Daoy (cell line): ENCODE measurements at regions not wholly inside any gene's neighbourhood (a gene's known extent, or its start where the extent isn't known, plus 50 kb on each side); places are given as distances from the start of the nearest gene placed in this dataset.
"Not testable (repeated sequence)": the region's sequence is repeated elsewhere in the genome, so short reads cannot be mapped to it uniquely, and the experiment has no call there.

Experiments
- DNase-seq: peaks from one replicate; pipeline ENCODE4 v3.0.0-alpha.2; 2015; ENCODE audit warnings: low read depth

GRCh38 chr10:65342245-65342644, 1583.6 kb upstream of the LRRTM3 start:
- no peak for DNase-seq

GRCh38 chr10:65346466-65346865, 1579.4 kb upstream of the LRRTM3 start:
- DNase-seq: no peak

DNA sequence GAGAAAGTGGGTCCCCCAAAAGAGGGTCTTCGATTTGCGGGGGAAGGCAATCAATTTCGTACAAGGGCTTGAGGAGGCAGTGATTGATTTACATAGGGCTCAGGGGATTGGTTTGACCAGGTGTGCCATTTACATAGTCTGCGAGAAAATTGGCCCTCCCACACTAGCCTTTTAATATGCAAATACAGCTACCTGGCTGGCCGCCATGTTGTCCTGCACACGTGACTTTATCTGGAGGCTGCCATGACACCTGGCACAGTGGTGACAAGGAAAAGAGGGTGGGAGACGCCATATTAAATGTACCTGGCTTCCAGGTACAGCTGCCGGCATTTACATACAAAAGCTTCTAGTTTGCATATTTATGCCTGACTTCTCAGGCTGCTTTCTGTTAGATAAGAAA, 1577.2 kb upstream of the LRRTM3 start:
- DNase-seq: no peak

DNA sequence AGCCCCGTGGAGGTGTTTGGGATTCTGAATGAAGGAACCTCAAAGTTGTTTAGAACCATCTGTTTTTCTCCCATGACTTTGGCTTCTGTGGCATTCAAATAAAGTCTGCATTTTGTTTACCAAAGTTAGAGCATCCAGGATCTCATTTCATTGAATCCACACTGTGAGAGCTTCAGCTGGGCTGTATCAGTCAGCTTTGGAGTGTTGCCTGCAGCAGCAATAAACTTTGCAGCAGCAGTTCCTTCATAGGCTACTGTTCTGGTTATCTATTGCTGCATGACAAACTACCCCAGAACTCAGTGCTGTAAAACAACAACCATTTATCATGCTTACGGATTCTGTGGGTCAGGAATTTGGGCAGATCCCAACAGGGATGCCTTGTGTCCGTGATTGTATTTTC, 1575.2 kb upstream of the LRRTM3 start:
- DNase-seq: no peak

DNA sequence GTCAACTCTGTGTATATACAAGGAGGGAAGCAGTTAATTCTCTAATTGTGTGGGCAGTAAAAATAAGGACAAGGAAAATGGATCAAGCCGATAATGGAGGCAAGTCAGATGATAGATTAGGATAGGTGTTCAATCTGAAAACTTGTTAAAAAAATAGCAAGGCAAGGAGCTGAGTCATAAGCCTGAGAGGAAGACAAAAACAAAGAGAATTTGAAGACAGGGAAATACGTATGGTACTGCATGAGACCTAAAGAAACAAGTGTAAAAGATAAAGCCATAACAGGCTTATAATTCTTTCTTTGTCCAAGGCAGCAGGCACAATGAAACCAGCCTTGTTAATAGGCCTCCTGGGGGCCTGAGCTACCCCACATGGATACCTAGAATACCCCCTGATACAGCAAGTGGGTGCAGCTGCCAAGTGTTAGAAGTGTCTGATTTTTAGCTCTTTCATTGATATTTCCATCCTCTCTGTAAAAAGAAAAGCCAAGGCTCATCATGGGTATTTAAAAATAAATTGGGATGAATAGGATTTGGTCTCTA, 1570.6 kb upstream of the LRRTM3 start:
- DNase-seq: no peak

DNA sequence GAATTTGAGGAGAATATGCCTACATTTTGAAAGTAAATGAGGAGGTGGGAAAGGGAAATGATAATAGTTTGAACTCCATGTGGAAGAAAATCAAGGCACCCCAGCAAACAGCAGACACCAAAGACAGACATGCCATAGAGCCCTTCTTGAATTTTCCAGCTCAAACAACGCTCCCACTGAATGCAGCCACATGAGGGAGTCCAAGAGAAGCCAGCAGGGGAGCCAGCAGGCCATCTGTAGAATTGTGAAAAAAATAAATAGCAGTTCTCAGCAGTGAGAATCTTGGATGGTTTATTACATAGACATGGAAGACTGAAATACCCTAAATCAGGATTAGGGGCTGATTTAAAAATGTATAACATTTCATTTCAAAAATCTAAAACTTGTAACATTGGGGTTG, 1567.3 kb upstream of the LRRTM3 start:
- DNase-seq: no peak

DNA sequence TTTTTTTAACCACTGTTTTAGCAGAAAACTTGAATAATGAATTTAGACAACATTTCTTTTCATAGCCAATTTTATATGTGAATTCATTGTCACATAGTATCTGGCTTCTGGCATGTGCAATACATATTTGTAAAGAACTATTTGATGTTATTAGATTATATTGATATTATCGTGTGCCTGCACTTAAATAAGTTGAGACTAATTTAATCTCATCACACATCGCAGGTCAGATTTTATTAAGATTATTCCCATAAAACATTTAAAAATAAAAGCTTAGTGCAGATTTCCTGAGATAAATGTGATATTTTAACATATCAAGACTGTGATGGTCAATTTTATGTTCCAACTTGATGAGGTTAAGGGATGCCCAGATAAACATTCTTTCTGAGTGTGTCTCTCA, 1565.3 kb upstream of the LRRTM3 start:
- no peak for DNase-seq

- no peak for DNase-seq
Observed at GRCh38 chr10:65365878-65366277, 1560.0 kb upstream of the LRRTM3 start.

- no peak for DNase-seq
Observed at GRCh38 chr10:65367706-65368105, 1558.1 kb upstream of the LRRTM3 start.

- no peak for DNase-seq
Observed at GRCh38 chr10:65375528-65375927, 1550.3 kb upstream of the LRRTM3 start.

GRCh38 chr10:65377687-65378086, 1548.1 kb upstream of the LRRTM3 start:
- DNase-seq: no peak

DNA sequence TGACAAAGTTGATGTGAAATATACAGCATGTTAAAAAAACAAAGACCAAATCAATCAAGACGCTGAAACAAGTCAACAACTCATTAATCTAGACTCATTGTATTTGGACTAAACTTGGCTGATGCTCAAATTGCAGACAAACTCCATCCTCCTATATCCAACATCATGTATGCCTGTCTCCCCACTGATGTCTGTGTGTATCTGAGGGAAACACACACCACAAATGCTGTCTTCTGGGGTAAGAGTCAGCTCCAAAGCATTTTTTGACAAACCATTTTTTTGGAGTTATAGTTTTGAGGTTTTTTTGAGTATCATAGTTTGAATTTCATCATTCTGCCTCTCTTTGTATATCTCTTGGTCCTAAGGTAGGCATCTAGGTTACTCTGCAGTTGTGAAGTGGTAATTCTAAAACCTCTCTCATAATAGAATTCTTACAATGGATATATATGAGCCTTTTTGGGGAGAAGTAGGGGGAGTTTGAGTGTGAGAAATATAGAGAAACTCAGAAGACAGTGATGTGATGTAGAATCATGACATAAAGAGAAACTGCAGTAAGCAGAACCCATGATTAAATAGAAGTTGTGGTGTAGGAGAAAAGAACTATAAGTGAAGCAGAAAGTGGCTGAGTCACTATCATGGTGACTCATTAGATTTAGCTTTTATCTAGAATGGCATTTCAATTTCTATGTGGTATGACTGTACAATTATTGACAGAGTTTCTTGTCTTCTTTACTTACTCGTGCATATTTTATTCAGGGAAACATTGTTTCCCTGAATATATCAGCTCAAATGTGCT, 1531.1 kb upstream of the LRRTM3 start:
- DNase-seq: no peak

DNA sequence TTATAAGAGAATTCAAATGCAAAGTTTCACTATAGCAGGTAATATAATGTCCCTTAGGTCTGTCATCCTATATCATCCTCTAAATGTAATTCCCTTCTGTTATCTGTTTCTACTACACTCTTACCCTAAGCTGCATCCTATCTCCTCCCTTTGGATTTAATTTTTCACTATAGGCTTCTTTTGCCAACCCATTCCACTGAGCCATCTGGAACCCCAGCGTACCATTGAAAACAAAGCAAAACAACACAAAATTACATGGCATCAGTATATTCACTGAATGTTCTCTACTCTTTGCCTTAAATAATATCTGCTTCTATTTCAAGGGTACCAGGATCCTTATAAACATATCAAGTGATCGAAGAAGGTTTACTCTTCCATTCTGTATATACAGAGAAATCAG, 1530.2 kb upstream of the LRRTM3 start:
- DNase-seq: no peak

GRCh38 chr10:65396997-65397396, 1528.8 kb upstream of the LRRTM3 start:
- DNase-seq: no peak

DNA sequence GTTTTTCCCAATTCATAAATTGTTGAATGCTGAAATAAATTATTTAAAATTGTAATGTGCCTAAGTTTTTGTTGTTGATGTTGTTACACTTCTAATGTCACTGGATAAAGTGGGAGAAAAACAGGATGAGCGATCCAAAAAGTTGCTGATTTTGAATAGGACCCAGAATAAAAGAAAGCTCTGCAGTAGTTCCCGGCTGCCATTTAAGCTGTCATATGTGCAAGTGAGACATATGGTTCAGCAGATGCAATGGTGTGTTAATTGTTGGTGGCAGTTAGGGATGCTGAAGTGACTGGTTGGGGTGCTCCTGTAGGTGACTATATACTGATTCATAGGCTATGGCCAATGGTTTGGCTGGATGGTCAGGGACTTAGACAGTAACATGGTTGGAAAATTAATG, 1517.4 kb upstream of the LRRTM3 start:
- no peak for DNase-seq

- DNase-seq: no peak
Observed at GRCh38 chr10:65413001-65413400, 1512.8 kb upstream of the LRRTM3 start.

GRCh38 chr10:65415318-65415717, 1510.5 kb upstream of the LRRTM3 start:
- no peak for DNase-seq

GRCh38 chr10:65416094-65416493, 1509.7 kb upstream of the LRRTM3 start:
- DNase-seq: no peak

DNA sequence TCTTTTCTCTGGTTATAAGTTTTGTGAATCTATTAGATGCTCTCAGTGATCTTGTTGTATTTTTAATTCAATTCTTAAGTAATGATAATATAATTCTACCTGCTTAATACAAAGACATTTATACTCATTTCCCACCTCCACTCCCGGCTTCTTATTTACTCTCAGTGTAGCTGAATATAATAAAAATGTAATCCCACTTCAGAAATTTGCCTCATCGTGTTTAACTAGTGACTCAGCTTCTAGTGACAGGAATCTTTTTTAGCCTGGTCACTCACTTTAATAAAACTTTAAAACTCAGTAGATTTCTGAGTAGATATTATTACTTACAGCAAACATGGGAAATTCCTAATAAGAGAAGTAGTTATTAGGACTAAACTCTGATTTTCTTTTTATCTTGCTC, 1506.2 kb upstream of the LRRTM3 start:
- DNase-seq: no peak

DNA sequence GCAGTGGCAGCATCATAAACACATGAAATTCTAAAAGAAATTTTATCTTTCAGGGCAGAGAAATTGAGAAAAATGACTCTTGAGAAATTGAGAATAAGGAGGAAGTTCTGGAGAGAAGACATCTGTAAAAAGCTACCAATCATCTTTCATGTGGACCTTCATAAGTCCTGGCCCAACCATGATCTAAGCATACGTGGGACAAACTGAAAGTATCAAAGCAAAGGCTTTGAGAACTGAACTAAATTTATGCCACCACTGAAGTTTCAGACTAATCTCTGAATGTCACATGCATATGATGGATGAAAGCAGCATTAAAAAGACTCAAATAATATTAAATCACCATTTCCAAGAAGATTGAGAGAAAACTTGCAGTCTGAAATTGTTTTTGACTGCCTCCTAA, 1502.8 kb upstream of the LRRTM3 start:
- no peak for DNase-seq

DNA sequence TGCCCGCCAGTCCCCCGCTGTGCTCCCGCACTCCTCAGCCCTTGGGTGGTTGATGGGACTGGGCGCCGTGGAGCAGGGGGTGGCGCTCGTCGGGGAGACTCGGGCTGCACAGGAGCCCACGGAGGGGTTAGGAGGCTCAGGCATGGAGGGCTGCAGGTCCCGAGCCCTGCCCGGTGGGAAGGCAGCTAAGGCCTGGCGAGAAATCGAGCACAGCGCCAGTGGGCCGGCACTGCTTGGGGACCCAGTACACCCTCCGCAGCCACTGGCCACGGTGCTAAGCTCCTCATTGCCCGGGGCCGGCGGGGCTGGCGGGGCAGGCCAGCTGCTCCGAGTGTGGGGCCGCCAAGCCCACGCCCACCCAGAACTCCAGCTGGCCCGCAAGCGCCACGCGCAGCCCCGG, 1496.5 kb upstream of the LRRTM3 start:
- DNase-seq: not testable (repeated sequence)

DNA sequence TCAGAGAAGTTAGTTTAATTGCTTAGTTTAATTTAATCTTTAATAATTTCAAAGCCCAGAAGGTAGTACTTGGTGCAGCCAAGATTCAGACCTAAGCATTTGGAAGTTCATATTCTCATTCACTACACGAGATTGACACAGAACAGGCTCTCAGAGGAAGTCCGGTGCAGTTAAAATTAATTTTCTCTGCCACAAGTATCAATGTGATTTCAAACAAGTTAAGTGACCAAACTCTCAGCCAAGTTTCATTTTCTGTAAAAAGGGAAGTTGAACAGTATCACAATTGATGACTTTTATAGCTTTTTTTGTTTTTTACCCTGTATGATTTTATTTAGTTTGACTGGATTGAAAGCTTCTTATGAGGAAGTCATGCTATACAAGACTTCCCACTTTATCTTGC, 1494.9 kb upstream of the LRRTM3 start:
- no peak for DNase-seq

DNA sequence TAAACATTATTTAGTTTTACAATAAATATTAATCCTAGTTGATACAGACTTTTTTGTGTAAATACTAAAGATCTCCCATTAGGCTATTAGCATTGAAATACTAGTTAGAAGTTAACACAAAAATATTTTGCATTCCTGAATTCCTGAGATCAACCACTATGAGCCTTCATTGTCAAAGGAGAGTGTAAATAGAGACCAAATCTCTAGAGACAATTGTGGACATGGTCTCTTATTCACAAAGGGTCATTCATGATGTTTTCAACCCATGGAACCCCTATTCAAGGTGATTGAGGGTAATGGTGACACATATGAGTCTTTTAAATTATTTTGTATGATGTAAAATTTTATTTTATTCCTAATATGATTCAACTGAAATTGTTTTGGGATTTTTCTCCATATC, 1454.8 kb upstream of the LRRTM3 start:
- no peak for DNase-seq

DNA sequence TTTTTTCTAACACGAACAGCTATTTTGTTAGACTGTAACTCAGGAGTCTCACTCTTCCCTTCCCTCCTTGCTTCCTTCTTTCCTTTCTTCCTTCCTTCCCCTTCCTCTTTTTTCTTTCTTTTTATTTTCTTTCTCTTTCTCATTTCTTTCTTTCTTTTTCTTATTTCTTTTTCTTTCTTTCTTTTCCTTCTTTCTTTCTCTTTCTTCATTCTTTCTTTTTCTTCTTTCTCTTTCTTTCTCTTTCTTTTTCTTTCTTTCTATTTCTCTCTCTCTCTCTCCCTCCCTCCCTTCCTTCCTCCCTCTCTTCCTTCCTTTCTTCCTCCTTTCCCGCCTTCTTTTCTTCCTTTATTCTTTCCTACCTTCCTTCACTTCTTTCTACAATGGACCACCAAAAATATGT, 1443.0 kb upstream of the LRRTM3 start:
- DNase-seq: no peak
